ENCODE measurements at regions not wholly inside any gene's neighbourhood (a gene's known extent, or its start where the extent isn't known, plus 50 kb on each side); places are given as distances from the start of the nearest gene placed in this dataset.

DNA sequence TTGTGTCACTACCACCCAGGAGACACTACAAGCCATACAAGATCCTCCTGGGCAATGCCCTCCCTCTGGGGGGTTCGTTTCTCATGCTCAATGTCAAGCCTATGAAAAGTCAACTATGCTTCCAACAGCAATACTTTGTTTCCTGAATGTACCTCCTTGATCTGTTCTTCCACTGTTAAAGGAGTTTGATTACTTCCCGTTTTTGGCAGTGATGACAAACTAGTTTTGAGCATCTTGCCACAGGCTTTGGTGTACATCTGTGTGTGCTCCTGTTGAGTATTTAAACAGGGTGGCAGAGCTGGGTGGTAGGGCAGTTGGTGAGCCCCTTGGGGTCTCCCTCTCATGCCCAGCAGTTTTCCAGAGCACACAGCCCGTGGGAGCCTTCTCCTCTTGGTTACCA, 81.4 kb downstream of the IL12A start:
- no peaks in the 10 kb centered on the region for H3K27me3 Mint-ChIP-seq (ENCODE audit: low read depth)
- H2AK5ac ChIP-seq (ENCODE audit: insufficient read length, low read length): no peak overlapping the region
- no peaks in the 10 kb centered on the region for H3K79me2 ChIP-seq (ENCODE audit: insufficient read depth, low read length)
- H3K27ac ChIP-seq (ENCODE audit: insufficient read length, low read depth, low read length): no peak overlapping the region
- H3K4me1 ChIP-seq (ENCODE audit: insufficient read depth, low read length): no peaks in the 10 kb centered on the region
- no peak overlapping the region for H4K5ac ChIP-seq (ENCODE audit: insufficient read length, low read depth, low read length)
- no peak overlapping the region for H3K9ac ChIP-seq (ENCODE audit: extremely low read depth, insufficient read length, low read length)
- H3K56ac ChIP-seq (ENCODE audit: insufficient read length, low read depth, low read length): no peak overlapping the region
- peaks cover 4 to 8% of the 10 kb centered on the region in 2 experiments for H3K4me1 Mint-ChIP-seq
- no peaks in the 10 kb centered on the region for H3K9me3 ChIP-seq (ENCODE audit: control insufficient read depth, low read depth, low read length)
- H3K4ac ChIP-seq (ENCODE audit: low read depth, low read length): no peak overlapping the region
- H3K23ac ChIP-seq (ENCODE audit: insufficient read length, low read depth, low read length): no peak overlapping the region
- no peak overlapping the region for H2BK20ac ChIP-seq (ENCODE audit: low read depth, low read length, poor library complexity, severe bottlenecking)
- no peak overlapping the region for H2BK15ac ChIP-seq (ENCODE audit: low read depth, low read length)
- TF ChIP-seq, protein P1, sequence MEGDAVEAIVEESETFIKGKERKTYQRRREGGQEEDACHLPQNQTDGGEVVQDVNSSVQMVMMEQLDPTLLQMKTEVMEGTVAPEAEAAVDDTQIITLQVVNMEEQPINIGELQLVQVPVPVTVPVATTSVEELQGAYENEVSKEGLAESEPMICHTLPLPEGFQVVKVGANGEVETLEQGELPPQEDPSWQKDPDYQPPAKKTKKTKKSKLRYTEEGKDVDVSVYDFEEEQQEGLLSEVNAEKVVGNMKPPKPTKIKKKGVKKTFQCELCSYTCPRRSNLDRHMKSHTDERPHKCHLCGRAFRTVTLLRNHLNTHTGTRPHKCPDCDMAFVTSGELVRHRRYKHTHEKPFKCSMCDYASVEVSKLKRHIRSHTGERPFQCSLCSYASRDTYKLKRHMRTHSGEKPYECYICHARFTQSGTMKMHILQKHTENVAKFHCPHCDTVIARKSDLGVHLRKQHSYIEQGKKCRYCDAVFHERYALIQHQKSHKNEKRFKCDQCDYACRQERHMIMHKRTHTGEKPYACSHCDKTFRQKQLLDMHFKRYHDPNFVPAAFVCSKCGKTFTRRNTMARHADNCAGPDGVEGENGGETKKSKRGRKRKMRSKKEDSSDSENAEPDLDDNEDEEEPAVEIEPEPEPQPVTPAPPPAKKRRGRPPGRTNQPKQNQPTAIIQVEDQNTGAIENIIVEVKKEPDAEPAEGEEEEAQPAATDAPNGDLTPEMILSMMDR (conservative IDR thresholded peaks at IDR 0.05): no peak
- no peaks in the 10 kb centered on the region for H4K20me1 ChIP-seq (ENCODE audit: control insufficient read depth, insufficient read depth, insufficient read length)
- H3K36me3 Mint-ChIP-seq (ENCODE audit: insufficient read depth in 1 of 3, low read depth in 3 of 3): no peaks in the 10 kb centered on the region
- no peaks in the 10 kb centered on the region for H3K23me2 ChIP-seq (ENCODE audit: insufficient read length, low read depth, low read length, poor library complexity, severe bottlenecking)
- no peak overlapping the region for H4K91ac ChIP-seq (ENCODE audit: insufficient read length, low read depth, low read length)
- H2BK5ac ChIP-seq (ENCODE audit: insufficient read length, low read length): no peak overlapping the region
- H3K79me1 ChIP-seq (ENCODE audit: insufficient read depth, low read depth, low read length, poor library complexity, severe bottlenecking): no peaks in the 10 kb centered on the region
- H3K4me3 Mint-ChIP-seq: no peak overlapping the region
- no peak overlapping the region for H2BK12ac ChIP-seq (ENCODE audit: insufficient read length, low read depth, low read length)
- H3T11ph ChIP-seq (ENCODE audit: low read length): no peak overlapping the region
- H4K8ac ChIP-seq (replicated peaks; ENCODE audit: insufficient read length, low read depth, low read length): no peak overlapping the region
- no peak for DNase-seq
- H3K14ac ChIP-seq (ENCODE audit: insufficient read depth, low read length): no peak overlapping the region
- no peaks in the 10 kb centered on the region for H3K27me3 ChIP-seq (ENCODE audit: insufficient read depth, low read length)
- H3K18ac ChIP-seq (ENCODE audit: insufficient read length, low read depth, low read length): no peak overlapping the region
- H3K4me2 ChIP-seq (ENCODE audit: insufficient read depth, insufficient read length, low read length): no peak overlapping the region
- H3K27ac Mint-ChIP-seq: no peak overlapping the region
- WGBS (ENCODE audit: extremely low coverage, insufficient read length, low lambda C conversion rate): no CpG with 5 or more reads among the region's 3 CpGs
- H3K9me3 Mint-ChIP-seq: no peaks in the 10 kb centered on the region
- H2BK120ac ChIP-seq (ENCODE audit: low read depth, low read length, poor library complexity, severe bottlenecking): no peak overlapping the region
- H2AFZ ChIP-seq (ENCODE audit: low read length): no peak overlapping the region
